ENCODE measurements at regions not wholly inside any gene's neighbourhood (a gene's known extent, or its start where the extent isn't known, plus 50 kb on each side); places are given as distances from the start of the nearest gene placed in this dataset.

DNA sequence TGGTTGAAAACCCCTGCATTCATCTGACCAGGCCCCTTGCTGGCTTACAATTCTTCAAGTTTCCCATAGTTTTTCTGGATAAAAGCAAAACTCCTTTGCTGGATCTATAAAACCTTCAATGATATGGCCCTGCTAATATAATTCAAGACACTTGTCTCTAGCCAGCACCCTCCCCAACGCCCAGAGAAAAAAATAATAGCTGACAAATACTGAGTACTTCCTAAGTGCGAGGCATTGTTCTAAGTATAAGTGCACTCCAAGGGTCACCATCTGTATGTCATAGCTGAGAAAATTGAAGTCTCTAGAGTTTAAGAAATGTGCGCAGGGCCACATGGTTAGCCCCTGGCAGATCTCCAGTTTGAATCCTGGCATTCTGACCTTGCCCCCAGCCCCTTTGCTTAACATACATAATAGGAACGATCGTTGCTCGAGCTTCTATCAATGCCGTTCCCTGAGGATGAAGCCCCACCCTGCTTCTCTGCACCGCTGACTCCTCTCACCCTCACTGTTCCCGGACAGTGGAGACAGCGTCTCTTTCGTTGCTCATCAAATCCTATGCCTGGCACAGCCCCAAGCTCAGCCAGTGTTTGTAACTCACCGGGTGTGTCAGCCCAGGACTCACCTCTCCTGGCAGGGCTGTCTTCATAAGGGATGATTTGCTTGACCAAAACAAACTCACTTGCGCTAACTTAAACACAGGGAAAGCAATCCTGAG is 377.1 kb upstream of the PROK2 start:
- TF ChIP-seq, protein P1, sequence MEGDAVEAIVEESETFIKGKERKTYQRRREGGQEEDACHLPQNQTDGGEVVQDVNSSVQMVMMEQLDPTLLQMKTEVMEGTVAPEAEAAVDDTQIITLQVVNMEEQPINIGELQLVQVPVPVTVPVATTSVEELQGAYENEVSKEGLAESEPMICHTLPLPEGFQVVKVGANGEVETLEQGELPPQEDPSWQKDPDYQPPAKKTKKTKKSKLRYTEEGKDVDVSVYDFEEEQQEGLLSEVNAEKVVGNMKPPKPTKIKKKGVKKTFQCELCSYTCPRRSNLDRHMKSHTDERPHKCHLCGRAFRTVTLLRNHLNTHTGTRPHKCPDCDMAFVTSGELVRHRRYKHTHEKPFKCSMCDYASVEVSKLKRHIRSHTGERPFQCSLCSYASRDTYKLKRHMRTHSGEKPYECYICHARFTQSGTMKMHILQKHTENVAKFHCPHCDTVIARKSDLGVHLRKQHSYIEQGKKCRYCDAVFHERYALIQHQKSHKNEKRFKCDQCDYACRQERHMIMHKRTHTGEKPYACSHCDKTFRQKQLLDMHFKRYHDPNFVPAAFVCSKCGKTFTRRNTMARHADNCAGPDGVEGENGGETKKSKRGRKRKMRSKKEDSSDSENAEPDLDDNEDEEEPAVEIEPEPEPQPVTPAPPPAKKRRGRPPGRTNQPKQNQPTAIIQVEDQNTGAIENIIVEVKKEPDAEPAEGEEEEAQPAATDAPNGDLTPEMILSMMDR (IDR thresholded peaks at IDR 0.05): no peak
- no peak for TF ChIP-seq TCF7L2 (IDR thresholded peaks at IDR 0.05; ENCODE audit: low read depth, low read length)
- TF ChIP-seq SIN3A (IDR thresholded peaks at IDR 0.05; ENCODE audit: borderline replicate concordance, insufficient read depth, low read depth, low read length): no peak
- TF ChIP-seq POLR2AphosphoS5 (IDR thresholded peaks at IDR 0.05; ENCODE audit: low read depth, low read length): no peak
- no peak for TF ChIP-seq REST (IDR thresholded peaks at IDR 0.05; ENCODE audit: insufficient read depth in 1 of 2, low read depth in 2 of 2, low read length in 1 of 2)
